EH (cell line): ENCODE measurements at regions not wholly inside any gene's neighbourhood (a gene's known extent, or its start where the extent isn't known, plus 50 kb on each side); places are given as distances from the start of the nearest gene placed in this dataset.

ENCODE experiments used
- DNase-seq: peaks from one replicate; pipeline ENCODE4 v3.0.0-alpha.2; 2015; ENCODE audit warnings: low read depth

GRCh38 chr3:174403831-174404230 lies 455.3 kb upstream of the NAALADL2 start:
- no peak for DNase-seq

- DNase-seq: peak; percentile 69
Observed at GRCh38 chr3:174408310-174408709, 450.8 kb upstream of the NAALADL2 start.

DNA sequence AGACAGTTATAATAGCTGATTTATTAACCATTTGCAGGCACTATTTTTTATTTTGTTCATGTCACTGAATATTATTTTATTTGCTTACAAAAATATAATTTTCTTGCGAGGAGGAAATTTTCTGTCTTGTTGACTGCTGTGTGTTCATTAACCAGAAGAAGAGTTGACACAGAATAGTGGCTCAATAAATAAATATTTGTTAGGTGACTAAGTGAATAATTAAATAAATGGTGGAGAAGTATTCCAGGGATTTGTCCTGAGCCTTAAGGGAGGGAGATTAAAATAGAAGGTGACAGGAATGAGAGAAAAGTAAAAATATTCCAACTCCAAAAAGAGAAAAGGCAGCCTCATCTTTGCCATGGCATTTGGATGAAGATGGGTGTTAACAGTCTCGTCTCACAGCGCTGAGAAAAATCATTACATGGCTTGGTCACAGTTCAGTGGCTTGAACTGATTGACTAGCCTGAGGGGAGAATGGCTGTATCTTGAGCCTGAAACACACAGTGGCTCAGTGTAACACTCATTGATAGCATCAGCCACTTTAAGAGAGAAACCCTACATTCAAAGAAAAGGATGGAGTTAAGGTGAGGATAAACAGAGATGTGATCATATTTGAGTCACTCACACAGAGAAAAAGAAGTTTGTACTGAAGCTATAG lies 449.9 kb upstream of the NAALADL2 start:
- no peak for DNase-seq

- DNase-seq: no peak
Observed at GRCh38 chr3:174413062-174413912, 445.8 kb upstream of the NAALADL2 start.

- no peak for DNase-seq
Observed at GRCh38 chr3:174414902-174415301, 444.2 kb upstream of the NAALADL2 start.

DNA sequence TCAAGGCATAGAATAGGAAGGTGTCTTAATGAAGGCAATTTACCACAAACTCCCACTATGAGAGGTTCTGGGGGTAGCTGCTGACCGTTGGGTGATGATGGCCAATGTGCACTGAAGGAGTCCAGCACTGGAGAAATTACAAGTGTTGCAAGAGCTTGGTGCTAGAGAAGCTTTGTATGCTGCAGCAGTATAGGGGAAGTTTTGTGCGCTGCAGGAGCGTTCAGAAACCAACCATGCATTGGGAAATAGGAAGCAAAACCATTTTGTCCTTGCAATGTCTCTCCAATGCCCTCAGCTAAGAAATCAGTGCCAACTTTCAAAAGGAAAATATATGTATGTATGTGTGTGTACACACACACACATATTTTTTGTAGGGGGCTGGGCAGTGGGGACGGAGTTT lies 441.6 kb upstream of the NAALADL2 start:
- no peak for DNase-seq

DNA sequence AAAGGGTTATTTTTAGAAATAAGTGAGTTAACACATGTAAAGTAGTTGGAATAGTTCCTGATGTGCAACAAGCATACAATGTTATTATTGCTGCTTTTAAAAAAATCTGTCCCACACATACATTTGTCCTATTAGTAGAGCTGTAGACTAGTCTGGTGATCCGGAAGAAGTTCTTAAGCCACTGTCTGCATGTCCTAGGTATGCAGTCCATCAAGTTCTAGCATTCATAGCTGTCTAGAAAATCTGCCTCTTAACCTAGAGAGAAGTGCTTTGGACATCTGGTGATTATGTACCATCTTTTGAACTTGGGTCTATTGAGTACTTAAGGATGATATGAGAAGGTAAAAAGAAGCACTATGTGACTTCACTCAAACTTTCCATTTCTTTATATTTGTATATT lies 439.9 kb upstream of the NAALADL2 start:
- DNase-seq: peak; percentile 34

- no peak for DNase-seq
Observed at GRCh38 chr3:174423936-174424335, 435.2 kb upstream of the NAALADL2 start.

- no peak for DNase-seq
Observed at GRCh38 chr3:174424656-174425055, 434.5 kb upstream of the NAALADL2 start.

DNA sequence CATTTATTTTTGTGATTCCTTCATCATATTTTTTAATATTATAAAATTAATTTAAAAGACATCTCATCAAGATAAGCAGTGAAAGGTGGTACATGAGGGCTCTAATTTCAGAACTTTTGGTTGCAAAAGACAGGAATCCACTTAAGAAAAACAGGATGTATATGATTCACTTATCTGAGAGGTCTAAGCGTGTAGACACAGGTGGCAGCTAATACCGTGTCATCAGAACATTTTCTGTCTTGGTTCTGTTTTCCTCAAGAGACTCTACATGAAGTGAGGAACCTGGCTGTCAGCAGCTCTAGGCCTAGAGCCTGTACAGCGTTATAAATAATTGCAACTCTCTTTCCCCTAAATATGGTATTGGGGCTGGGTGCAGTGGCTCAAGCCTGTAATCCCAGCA lies 433.7 kb upstream of the NAALADL2 start:
- DNase-seq: no peak

DNA sequence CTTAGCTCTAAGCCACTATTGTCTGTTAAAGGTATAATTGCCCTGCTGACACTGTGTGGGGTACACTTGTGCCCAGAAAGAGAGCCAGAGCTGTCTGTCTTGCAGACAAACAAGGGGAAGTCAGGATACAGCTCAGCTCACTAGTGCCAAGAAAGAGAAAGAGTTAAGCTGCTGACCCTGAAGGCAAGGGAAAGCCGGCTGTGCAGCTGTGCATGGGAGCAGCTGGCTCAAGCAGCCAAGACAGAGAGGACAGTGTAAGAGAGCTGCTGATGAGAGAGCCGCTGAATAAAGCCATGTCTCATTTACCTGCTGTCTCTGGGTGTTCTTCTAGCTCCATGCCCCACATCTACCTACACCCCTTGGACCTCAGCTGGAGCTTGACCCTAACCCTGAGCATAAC lies 428.1 kb upstream of the NAALADL2 start:
- DNase-seq: no peak

- peak; percentile 28 for DNase-seq
Observed at GRCh38 chr3:174431717-174432116, 427.4 kb upstream of the NAALADL2 start.

GRCh38 chr3:174436367-174436766 lies 422.8 kb upstream of the NAALADL2 start:
- DNase-seq: no peak

- DNase-seq: peak; percentile 24
Observed at GRCh38 chr3:174438501-174439145, 420.5 kb upstream of the NAALADL2 start.

- peak; percentile 99 for DNase-seq
Observed at GRCh38 chr3:174439331-174440252, 419.5 kb upstream of the NAALADL2 start.

GRCh38 chr3:174440253-174440701 lies 418.9 kb upstream of the NAALADL2 start:
- no peak for DNase-seq

DNA sequence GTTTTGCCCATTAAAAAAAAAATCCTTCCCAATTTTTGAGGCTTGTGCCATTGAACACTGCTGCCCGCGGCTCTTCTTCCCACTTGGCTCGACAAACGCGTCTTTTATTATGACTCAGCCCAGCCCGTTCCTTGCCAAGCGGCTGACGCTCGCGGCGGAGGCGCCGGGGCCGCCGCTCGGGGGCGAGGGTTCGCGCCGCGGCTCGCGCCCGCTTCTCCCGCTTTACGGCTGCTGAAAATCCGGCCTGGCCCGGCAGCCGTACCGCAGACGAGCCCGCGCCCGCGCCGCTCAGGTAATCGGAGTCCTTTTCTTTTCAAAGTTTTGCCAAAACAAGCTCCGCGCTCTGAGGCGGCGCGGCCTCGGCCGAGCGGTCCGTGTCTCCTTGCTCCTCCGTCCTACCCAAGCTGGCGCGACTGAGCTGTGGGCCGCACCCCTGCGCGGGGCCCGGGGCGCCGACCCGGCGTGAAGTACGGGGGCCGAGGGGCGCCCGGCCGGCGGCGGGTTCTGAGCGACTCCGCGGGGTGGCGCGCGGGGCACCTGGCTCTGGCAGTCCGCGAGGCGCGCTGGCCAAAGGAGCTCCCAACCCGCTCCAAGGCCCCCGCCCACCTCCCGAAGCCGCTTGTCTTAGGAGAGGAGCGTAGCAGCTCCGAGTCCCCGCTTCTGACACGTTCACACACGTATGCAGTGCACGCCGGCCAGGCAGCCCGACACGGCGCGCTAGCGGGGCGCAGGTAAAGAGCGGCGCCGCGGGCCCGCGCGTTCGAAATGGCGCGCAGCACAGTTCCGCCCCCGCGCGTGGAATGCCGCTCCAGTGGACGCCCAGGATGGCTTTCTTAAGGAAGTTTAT lies 418.2 kb upstream of the NAALADL2 start:
- peak; percentile 93 for DNase-seq

- DNase-seq: peak; percentile 88
Observed at GRCh38 chr3:174441588-174442301, 417.4 kb upstream of the NAALADL2 start.

DNA sequence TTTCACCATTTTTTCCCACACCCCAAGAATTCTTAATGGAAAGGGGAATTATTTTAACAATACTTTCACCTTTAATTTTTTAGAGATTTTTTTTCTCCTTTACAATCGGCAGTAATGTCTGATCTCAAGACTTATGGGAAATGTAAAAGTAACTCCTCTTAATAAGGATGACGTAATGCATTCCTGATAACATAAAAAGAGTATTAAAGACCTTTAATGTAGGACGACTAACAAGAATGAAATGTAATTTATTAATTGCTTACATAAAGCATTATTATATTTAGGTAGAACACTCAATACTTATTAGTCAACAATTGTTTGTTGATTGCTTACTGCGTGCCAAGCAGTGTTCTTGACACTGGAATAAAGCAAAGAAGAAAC lies 416.8 kb upstream of the NAALADL2 start:
- no peak for DNase-seq

DNA sequence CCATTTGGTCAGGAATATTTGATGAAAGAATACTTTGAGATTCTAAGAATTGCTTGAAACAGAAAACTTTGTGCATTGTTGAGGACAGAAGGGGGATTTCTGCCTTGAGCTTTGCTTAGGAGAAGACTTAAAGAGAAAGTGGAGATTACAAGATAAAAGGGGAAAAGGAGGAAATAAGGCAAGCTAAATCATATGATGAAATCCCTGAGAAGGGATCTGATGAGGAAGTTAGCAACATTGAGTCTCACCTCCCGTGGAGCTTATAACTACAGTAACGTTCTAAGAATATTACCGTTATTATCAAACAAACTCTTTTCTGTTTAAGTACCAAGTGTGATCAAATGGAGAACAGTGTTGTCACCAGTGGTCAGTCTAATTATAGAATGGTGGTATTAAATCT lies 414.7 kb upstream of the NAALADL2 start:
- DNase-seq: no peak
